Erythroblast (primary cell): ENCODE measurements at regions not wholly inside any gene's neighbourhood (a gene's known extent, or its start where the extent isn't known, plus 50 kb on each side); places are given as distances from the start of the nearest gene placed in this dataset.

Source experiments
- DNase-seq, 2 experiments: peaks; one replicate each; lab custom pipeline; 2025; lab: John Stamatoyannopoulos, UW
- GATA1 ChIP-seq: IDR thresholded peaks from 2 replicates; pipeline ENCODE4 v1.6.1; 2011; ENCODE audit warnings: low read depth, mild to moderate bottlenecking, control low read depth, low read length, moderate library complexity
- POLR2A ChIP-seq: IDR thresholded peaks from 2 replicates; pipeline ENCODE4 v1.6.1; 2011; ENCODE audit warnings: mild to moderate bottlenecking, low read length

GRCh38 chr6:126172131-126172530 lies 167.8 kb upstream of the CENPW start:
- no peak for DNase-seq
- TF ChIP-seq POLR2A, result no peak

GRCh38 chr6:126173265-126173664 lies 166.7 kb upstream of the CENPW start:
- TF ChIP-seq GATA1, result no peak
- TF ChIP-seq POLR2A, result no peak
- DNase-seq, result no peak

GRCh38 chr6:126174697-126175096 lies 165.2 kb upstream of the CENPW start:
- no peak for TF ChIP-seq POLR2A
- TF ChIP-seq GATA1, result no peak
- no peak for DNase-seq

GRCh38 chr6:126175251-126175650 lies 164.7 kb upstream of the CENPW start:
- DNase-seq, result no peak
- TF ChIP-seq GATA1 (no peak), POLR2A (no peak)

- peak; percentile 15 to 20 for DNase-seq
- TF ChIP-seq GATA1 (no peak), POLR2A (no peak)
These were observed 163.6 kb upstream of the CENPW start for GRCh38 chr6:126176282-126176681.

- no peak for DNase-seq
- TF ChIP-seq GATA1 (no peak), POLR2A (no peak)
These were observed 159.3 kb upstream of the CENPW start for GRCh38 chr6:126180585-126180984.

- TF ChIP-seq POLR2A (no peak), GATA1 (no peak)
- DNase-seq, result no peak
These were observed 158.7 kb upstream of the CENPW start for GRCh38 chr6:126181173-126181741.

- DNase-seq, result no peak
- no peak for TF ChIP-seq POLR2A
- TF ChIP-seq GATA1, result no peak
These were observed 158.0 kb upstream of the CENPW start for GRCh38 chr6:126181890-126182289.

- no peak for TF ChIP-seq GATA1
- no peak for TF ChIP-seq POLR2A
- no peak for DNase-seq
These were observed 157.1 kb upstream of the CENPW start for GRCh38 chr6:126182650-126183311.

GRCh38 chr6:126185774-126186173 lies 154.1 kb upstream of the CENPW start:
- TF ChIP-seq POLR2A, result no peak
- TF ChIP-seq GATA1, result no peak
- no peak for DNase-seq

GRCh38 chr6:126188279-126188909 lies 151.5 kb upstream of the CENPW start:
- no peak for TF ChIP-seq POLR2A
- no peak for TF ChIP-seq GATA1
- no peak for DNase-seq

- TF ChIP-seq POLR2A, result no peak
- no peak for TF ChIP-seq GATA1
- peak; percentile 22 to 51 for DNase-seq
These were observed 144.2 kb upstream of the CENPW start for GRCh38 chr6:126195625-126196236.

- no peak for TF ChIP-seq POLR2A
- TF ChIP-seq GATA1, result no peak
- DNase-seq, result no peak
These were observed 141.3 kb upstream of the CENPW start for GRCh38 chr6:126198631-126199030.

- TF ChIP-seq POLR2A (no peak), GATA1 (no peak)
- peak in 1 of 2 experiments; percentile 2 for DNase-seq
These were observed 140.4 kb upstream of the CENPW start for GRCh38 chr6:126199466-126199865.
